Ishikawa (cell line): ENCODE measurements at regions not wholly inside any gene's neighbourhood (a gene's known extent, or its start where the extent isn't known, plus 50 kb on each side); places are given as distances from the start of the nearest gene placed in this dataset.

ENCODE experiments used
- CEBPB ChIP-seq: IDR thresholded peaks from 2 replicates; pipeline ENCODE4 v1.6.1; 2012
- CREB1 ChIP-seq: IDR thresholded peaks from 2 replicates; pipeline ENCODE4 v1.6.1; 2012; ENCODE audit warnings: low read depth
- EP300 ChIP-seq: IDR thresholded peaks from 2 replicates; pipeline ENCODE4 v1.6.1; 2012; ENCODE audit warnings: borderline replicate concordance
- FOXM1 ChIP-seq: IDR thresholded peaks from 2 replicates; pipeline ENCODE4 v1.6.1; 2012; ENCODE audit warnings: low read depth, borderline replicate concordance
- MAX ChIP-seq: IDR thresholded peaks from 2 replicates; pipeline ENCODE4 v1.6.1; 2012
- NFIC ChIP-seq: IDR thresholded peaks from 2 replicates; pipeline ENCODE4 v1.6.1; 2012
- RAD21 ChIP-seq: IDR thresholded peaks from 2 replicates; pipeline ENCODE4 v1.6.1; 2012; ENCODE audit warnings: low read depth
- REST ChIP-seq: IDR thresholded peaks from 2 replicates; pipeline ENCODE4 v1.6.1; 2012; ENCODE audit warnings: low read depth, mild to moderate bottlenecking
- TCF12 ChIP-seq: IDR thresholded peaks from 2 replicates; pipeline ENCODE4 v1.6.1; 2012; ENCODE audit warnings: low read depth
- TEAD4 ChIP-seq: IDR thresholded peaks from 2 replicates; pipeline ENCODE4 v1.6.1; 2012
- TF ChIP-seq, protein P1 (sequence below): IDR thresholded peaks from 2 replicates; pipeline ENCODE4 v1.6.1; 2012

- TF ChIP-seq EP300 (no peak), CREB1 (no peak), NFIC (no peak), FOXM1 (no peak), TEAD4 (no peak), REST (no peak), RAD21 (no peak), MAX (no peak), TCF12 (no peak), CEBPB (no peak)
- TF ChIP-seq, protein P1, sequence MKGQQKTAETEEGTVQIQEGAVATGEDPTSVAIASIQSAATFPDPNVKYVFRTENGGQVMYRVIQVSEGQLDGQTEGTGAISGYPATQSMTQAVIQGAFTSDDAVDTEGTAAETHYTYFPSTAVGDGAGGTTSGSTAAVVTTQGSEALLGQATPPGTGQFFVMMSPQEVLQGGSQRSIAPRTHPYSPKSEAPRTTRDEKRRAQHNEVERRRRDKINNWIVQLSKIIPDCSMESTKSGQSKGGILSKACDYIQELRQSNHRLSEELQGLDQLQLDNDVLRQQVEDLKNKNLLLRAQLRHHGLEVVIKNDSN: no peak
Measured at GRCh38 chr4:100936661-100937375, 410.5 kb downstream of the PPP3CA start.
